Panc1 (cell line): ENCODE measurements at regions not wholly inside any gene's neighbourhood (a gene's known extent, or its start where the extent isn't known, plus 50 kb on each side); places are given as distances from the start of the nearest gene placed in this dataset.

Source experiments
- POLR2AphosphoS5 ChIP-seq: IDR thresholded peaks from 2 replicates; pipeline ENCODE4 v1.6.1; 2012; ENCODE audit warnings: mild to moderate bottlenecking, low read depth, low read length, moderate library complexity
- SIN3A ChIP-seq: IDR thresholded peaks from 2 replicates; pipeline ENCODE4 v1.6.1; 2012; ENCODE audit warnings: low read depth, mild to moderate bottlenecking, low read length, moderate library complexity, borderline replicate concordance; ENCODE audit not compliant: insufficient read depth
- TCF7L2 ChIP-seq: IDR thresholded peaks from 2 replicates; pipeline ENCODE4 v1.6.1; 2011; ENCODE audit warnings: mild to moderate bottlenecking, low read depth, low read length, inconsistent platforms
- TF ChIP-seq, protein P1 (sequence below): fragments of 450-650 bp; IDR thresholded peaks from 2 replicates; pipeline ENCODE4 v1.5.1; 2017; ENCODE audit warnings: mild to moderate bottlenecking
- TF ChIP-seq, protein P2 (sequence below), 2 experiments: IDR thresholded peaks; 2 replicates each; pipeline ENCODE4 v1.6.1; 2011 to 2012; ENCODE audit warnings: low read depth in 2 of 2, control low read depth in 1 of 2, low read length in 1 of 2, mild to moderate bottlenecking in 1 of 2, moderate library complexity in 1 of 2; ENCODE audit not compliant: insufficient read depth in 1 of 2

GRCh38 chr1:78370356-78370755, 120.4 kb upstream of the PTGFR start:
- TF ChIP-seq, protein P1, sequence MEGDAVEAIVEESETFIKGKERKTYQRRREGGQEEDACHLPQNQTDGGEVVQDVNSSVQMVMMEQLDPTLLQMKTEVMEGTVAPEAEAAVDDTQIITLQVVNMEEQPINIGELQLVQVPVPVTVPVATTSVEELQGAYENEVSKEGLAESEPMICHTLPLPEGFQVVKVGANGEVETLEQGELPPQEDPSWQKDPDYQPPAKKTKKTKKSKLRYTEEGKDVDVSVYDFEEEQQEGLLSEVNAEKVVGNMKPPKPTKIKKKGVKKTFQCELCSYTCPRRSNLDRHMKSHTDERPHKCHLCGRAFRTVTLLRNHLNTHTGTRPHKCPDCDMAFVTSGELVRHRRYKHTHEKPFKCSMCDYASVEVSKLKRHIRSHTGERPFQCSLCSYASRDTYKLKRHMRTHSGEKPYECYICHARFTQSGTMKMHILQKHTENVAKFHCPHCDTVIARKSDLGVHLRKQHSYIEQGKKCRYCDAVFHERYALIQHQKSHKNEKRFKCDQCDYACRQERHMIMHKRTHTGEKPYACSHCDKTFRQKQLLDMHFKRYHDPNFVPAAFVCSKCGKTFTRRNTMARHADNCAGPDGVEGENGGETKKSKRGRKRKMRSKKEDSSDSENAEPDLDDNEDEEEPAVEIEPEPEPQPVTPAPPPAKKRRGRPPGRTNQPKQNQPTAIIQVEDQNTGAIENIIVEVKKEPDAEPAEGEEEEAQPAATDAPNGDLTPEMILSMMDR: no peak
- TF ChIP-seq, protein P2, sequence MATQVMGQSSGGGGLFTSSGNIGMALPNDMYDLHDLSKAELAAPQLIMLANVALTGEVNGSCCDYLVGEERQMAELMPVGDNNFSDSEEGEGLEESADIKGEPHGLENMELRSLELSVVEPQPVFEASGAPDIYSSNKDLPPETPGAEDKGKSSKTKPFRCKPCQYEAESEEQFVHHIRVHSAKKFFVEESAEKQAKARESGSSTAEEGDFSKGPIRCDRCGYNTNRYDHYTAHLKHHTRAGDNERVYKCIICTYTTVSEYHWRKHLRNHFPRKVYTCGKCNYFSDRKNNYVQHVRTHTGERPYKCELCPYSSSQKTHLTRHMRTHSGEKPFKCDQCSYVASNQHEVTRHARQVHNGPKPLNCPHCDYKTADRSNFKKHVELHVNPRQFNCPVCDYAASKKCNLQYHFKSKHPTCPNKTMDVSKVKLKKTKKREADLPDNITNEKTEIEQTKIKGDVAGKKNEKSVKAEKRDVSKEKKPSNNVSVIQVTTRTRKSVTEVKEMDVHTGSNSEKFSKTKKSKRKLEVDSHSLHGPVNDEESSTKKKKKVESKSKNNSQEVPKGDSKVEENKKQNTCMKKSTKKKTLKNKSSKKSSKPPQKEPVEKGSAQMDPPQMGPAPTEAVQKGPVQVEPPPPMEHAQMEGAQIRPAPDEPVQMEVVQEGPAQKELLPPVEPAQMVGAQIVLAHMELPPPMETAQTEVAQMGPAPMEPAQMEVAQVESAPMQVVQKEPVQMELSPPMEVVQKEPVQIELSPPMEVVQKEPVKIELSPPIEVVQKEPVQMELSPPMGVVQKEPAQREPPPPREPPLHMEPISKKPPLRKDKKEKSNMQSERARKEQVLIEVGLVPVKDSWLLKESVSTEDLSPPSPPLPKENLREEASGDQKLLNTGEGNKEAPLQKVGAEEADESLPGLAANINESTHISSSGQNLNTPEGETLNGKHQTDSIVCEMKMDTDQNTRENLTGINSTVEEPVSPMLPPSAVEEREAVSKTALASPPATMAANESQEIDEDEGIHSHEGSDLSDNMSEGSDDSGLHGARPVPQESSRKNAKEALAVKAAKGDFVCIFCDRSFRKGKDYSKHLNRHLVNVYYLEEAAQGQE (IDR thresholded peaks at IDR 0.05; ENCODE audit: insufficient read depth in 1 of 2, low read depth in 2 of 2, low read length in 1 of 2): no peak
- TF ChIP-seq SIN3A: no peak
- TF ChIP-seq POLR2AphosphoS5: no peak
- TF ChIP-seq TCF7L2: no peak
